Lung (tissue), 11 donors: ENCODE measurements at regions not wholly inside any gene's neighbourhood (a gene's known extent, or its start where the extent isn't known, plus 50 kb on each side); places are given as distances from the start of the nearest gene placed in this dataset.
A peak's percentile ranks its signal among the peaks of the same experiment; 100 is the strongest.

ENCODE experiments used
- ATAC-seq: fragments of 200-7000 bp; cut with Tn5 transposase; one replicate; pipeline ENCODE4 v1.9.1; 2020; ENCODE audit warnings: moderate number of reproducible peaks; ENCODE audit not compliant: insufficient read depth, low FRiP score
- DNase-seq, 3 donors: peaks; one replicate each; pipeline ENCODE4 v3.0.0-alpha.2; 2013 to 2017
- H3K27ac ChIP-seq, 2 donors: one replicate each; pipeline ENCODE4 v1.5.1; 2013; ENCODE audit warnings: mild to moderate bottlenecking in 2 of 2, moderate library complexity in 2 of 2, control low read depth in 1 of 2, inconsistent platforms in 1 of 2, low read depth in 1 of 2, low read length in 1 of 2
- H3K27me3 ChIP-seq, 3 donors: one replicate each; pipeline ENCODE4 v1.5.1; 2013; ENCODE audit warnings: low read length in 2 of 3; ENCODE audit not compliant: control insufficient read depth in 3 of 3, insufficient read depth in 3 of 3
- H3K36me3 ChIP-seq, 4 donors: one replicate each; pipeline ENCODE4 v1.5.1; 2013; ENCODE audit warnings: low read length in 4 of 4, mild to moderate bottlenecking in 1 of 4, moderate library complexity in 1 of 4; ENCODE audit not compliant: control insufficient read depth in 4 of 4, insufficient read depth in 4 of 4
- H3K4me1 ChIP-seq, 5 donors: one replicate each; pipeline ENCODE4 v1.5.1; 2013; ENCODE audit warnings: low read length in 5 of 5, mild to moderate bottlenecking in 2 of 5, moderate library complexity in 1 of 5; ENCODE audit not compliant: control insufficient read depth in 5 of 5, insufficient read depth in 5 of 5
- H3K4me3 ChIP-seq: one replicate; pipeline ENCODE4 v1.5.1; 2013; ENCODE audit warnings: mild to moderate bottlenecking, control low read depth, moderate library complexity
- H3K9ac ChIP-seq, 2 donors: one replicate each; pipeline ENCODE4 v1.5.1; 2013; ENCODE audit warnings: low read length in 2 of 2, control low read depth in 1 of 2; ENCODE audit not compliant: insufficient read depth in 1 of 2
- H3K9me3 ChIP-seq, 4 donors: one replicate each; pipeline ENCODE4 v1.5.1; 2013; ENCODE audit warnings: low read length in 3 of 4, mild to moderate bottlenecking in 1 of 4, moderate library complexity in 1 of 4; ENCODE audit not compliant: control insufficient read depth in 4 of 4, insufficient read depth in 3 of 4
- CTCF ChIP-seq: IDR thresholded peaks from 2 replicates; pipeline ENCODE4 v1.5.1; 2012; ENCODE audit warnings: mild to moderate bottlenecking; ENCODE audit errors: control extremely low read depth, extremely low read depth
- WGBS, 2 donors: extraction: QIAGEN DNeasy Blood & Tissue Kit; methylation state at CpG; one replicate each; pipeline ENCODE4 v1.1.7; 2013; 5-methylcytosine and 5-hydroxymethylcytosine counted together
- donor health status: control.
- donor health status: control.
- donor health status: Bipolar disorder and iron deficiency.
- donor health status: healthy.
- donor health status: DM: yes; HTN: yes; CAD: no.

GRCh38 chr4:12293906-12294525 lies 865.3 kb upstream of the HS3ST1 start:
- WGBS, 2 donors: 76 to 97% methylated on average over 1 of the region's 1 CpG

DNA sequence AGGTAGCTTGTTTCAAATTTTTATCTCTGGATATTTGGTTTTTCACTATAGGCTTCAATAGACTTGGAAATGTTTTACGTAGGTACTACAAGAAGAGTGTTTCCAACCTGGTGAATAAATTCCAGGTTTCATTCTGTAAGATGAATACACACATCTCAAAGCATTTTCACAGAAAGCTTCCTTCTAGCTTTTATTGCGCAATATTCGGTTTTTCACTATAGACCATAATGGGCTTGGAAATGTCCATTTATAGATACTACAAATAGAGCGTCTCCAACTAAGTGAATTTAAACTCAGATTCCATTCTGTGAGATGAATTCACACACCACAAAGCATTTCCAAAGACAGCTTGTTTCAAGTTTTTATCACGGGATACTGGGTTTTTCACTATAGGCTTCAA lies 857.7 kb upstream of the HS3ST1 start:
- Histone ChIP-seq H3K27ac (no peak overlapping the region), H3K27me3 (no peaks in the 10 kb centered on the region), H3K4me1 (no peaks in the 10 kb centered on the region), H3K9ac (no peak overlapping the region), H3K36me3 (no peaks in the 10 kb centered on the region), H3K9me3 (no peaks in the 10 kb centered on the region), H3K4me3 (no peak overlapping the region)
- DNase-seq: no peak
- 89 to 93% methylated on average over 5 of the region's 5 CpGs for WGBS, 2 donors
- no peak for ATAC-seq
- no peak for TF ChIP-seq CTCF

More at GRCh38 chr4:12293906-12294525, 865.3 kb upstream of the HS3ST1 start:
- Histone ChIP-seq H3K9ac (no peak overlapping the region), H3K4me3 (no peak overlapping the region), H3K9me3 (no peaks in the 10 kb centered on the region), H3K36me3 (no peaks in the 10 kb centered on the region), H3K4me1 (no peaks in the 10 kb centered on the region), H3K27me3 (no peaks in the 10 kb centered on the region), H3K27ac (no peak overlapping the region)
- DNase-seq: peak in 2 of 3 donors; percentile 4 to 49
- no peak for ATAC-seq
- no peak for TF ChIP-seq CTCF

GRCh38 chr4:12270546-12270945 lies 841.9 kb upstream of the HS3ST1 start:
- no peak for TF ChIP-seq CTCF
- Histone ChIP-seq H3K27ac (no peak overlapping the region), H3K9me3 (no peaks in the 10 kb centered on the region), H3K4me3 (no peak overlapping the region), H3K36me3 (no peaks in the 10 kb centered on the region), H3K27me3 (no peaks in the 10 kb centered on the region), H3K9ac (no peak overlapping the region), H3K4me1 (peaks cover 0 to 7% (median 0%) of the 10 kb centered on the region in 5 donors)
- WGBS, 2 donors: 45 to 76% methylated on average over 4 of the region's 4 CpGs
- DNase-seq: no peak
- no peak for ATAC-seq

DNA sequence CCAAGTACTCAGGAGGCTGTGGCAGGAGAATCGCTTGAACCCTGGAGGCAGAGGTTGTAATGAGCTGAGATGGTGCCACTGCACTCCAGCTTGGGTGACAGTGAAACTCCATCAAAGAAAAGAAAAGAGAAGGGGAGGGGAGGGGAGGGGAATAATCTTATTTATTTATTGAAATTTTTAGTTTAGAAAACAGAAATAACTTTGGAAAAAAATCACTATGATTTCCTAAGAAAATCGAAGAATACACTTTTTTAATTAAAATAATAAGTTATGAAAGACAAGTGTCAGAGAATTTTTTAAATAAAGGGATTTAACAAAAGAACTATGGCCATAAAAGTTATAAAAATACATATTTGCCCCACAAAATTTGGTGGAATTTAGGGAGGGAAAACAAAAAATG lies 836.9 kb upstream of the HS3ST1 start:
- ATAC-seq: no peak
- H3K9ac ChIP-seq: no peak overlapping the region
- WGBS, 2 donors: 87% methylated on average over 2 of the region's 2 CpGs

More for the DNA sequence above, 836.9 kb upstream of the HS3ST1 start:
- H3K27ac ChIP-seq: no peak overlapping the region
- H3K36me3 ChIP-seq: no peaks in the 10 kb centered on the region
- H3K4me3 ChIP-seq: no peak overlapping the region
- H3K4me1 ChIP-seq: peaks cover 0 to 1% (median 0%) of the 10 kb centered on the region in 5 donors
- peaks cover 0 to 5% (median 2%) of the 10 kb centered on the region in 4 donors for H3K9me3 ChIP-seq
- H3K27me3 ChIP-seq: no peaks in the 10 kb centered on the region
- DNase-seq: no peak
- TF ChIP-seq CTCF: no peak
